PFSK-1 (cell line): ENCODE measurements at regions not wholly inside any gene's neighbourhood (a gene's known extent, or its start where the extent isn't known, plus 50 kb on each side); places are given as distances from the start of the nearest gene placed in this dataset.

Experiments used
- FOXP2 ChIP-seq: optimal IDR thresholded peaks from 2 replicates; pipeline ENCODE3; 2011; ENCODE audit warnings: borderline replicate concordance, control low read depth, inconsistent platforms; ENCODE audit not compliant: insufficient read depth; ENCODE audit errors: extremely low read length, extremely low read depth
- POLR2AphosphoS5 ChIP-seq: IDR thresholded peaks from 2 replicates; pipeline ENCODE4 v1.6.1; 2012; ENCODE audit warnings: low read depth, mild to moderate bottlenecking, control low read depth, low read length, moderate library complexity
- REST ChIP-seq, 2 experiments: IDR thresholded peaks; 2 replicates each; pipeline versions ENCODE4 v1.6.1 to v1.8.0; 2011 to 2012; ENCODE audit warnings: low read depth in 2 of 2, low read length in 2 of 2, control low read depth in 1 of 2, inconsistent platforms in 1 of 2, mild to moderate bottlenecking in 1 of 2, moderate library complexity in 1 of 2; ENCODE audit not compliant: insufficient read depth in 1 of 2
- SIN3A ChIP-seq: IDR thresholded peaks from 2 replicates; pipeline ENCODE4 v1.6.1; 2012; ENCODE audit warnings: mild to moderate bottlenecking, low read length, moderate library complexity, borderline replicate concordance; ENCODE audit not compliant: insufficient read depth
- TAF1 ChIP-seq: IDR thresholded peaks from 2 replicates; pipeline ENCODE4 v1.6.1; 2012; ENCODE audit warnings: low read length, control low read depth, borderline replicate concordance; ENCODE audit not compliant: insufficient read depth

DNA sequence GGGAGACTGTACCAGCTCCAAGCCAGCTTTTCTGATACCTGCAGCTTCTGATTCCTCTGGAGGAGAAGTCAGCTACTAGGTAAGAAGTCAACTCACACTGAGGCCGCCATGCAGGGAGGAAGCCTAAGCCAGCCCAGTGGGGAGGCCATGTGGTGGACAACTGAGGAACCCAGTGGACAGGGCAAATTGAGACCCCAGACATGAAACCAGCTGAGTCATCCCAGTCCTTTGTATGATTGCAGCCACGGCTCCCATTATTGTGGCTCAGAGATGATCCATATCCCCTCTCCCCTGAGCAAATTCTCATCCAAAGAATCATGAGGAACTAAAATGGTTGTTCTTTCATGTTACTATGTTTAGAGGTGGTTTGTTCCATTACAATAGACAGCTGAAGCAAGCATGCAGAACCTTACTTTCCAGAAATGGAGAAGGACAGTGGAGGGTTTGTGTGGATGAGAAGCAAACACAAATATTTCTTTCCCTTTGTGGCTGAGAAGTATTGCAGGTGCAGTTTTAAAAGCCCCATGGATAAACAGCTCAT is 1147.3 kb upstream of the TMEM132C start:
- no peak for TF ChIP-seq TAF1

DNA sequence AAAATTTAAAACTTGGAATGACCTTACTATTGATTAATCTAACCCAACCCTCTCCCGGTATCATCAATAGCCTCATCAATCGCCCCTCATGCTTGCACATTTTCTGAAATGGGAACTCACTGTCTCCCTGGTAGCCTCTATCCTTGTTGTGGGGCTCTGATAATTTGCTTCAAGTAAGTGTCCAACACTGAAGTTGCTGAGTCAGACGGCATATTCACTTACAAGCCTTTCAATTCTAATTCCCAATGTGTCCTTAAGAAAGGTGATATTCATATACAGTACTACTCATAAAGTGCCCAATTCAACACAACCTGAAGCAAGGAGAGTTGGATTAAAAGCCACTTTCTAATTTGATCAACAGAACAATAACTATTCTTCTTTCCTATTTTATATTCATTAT is 1146.1 kb upstream of the TMEM132C start:
- TF ChIP-seq SIN3A = no peak
- TF ChIP-seq TAF1 = no peak

GRCh38 chr12:127121494-127122084 is 1145.4 kb upstream of the TMEM132C start:
- TF ChIP-seq SIN3A = no peak
- no peak for TF ChIP-seq REST (IDR thresholded peaks at IDR 0.05; ENCODE audit: insufficient read depth in 1 of 2, low read depth in 2 of 2, low read length in 2 of 2)
- no peak for TF ChIP-seq TAF1
- TF ChIP-seq FOXP2 = no peak
- TF ChIP-seq POLR2AphosphoS5 = no peak

- no peak for TF ChIP-seq SIN3A
- no peak for TF ChIP-seq TAF1
- no peak for TF ChIP-seq REST (IDR thresholded peaks at IDR 0.05; ENCODE audit: insufficient read depth in 1 of 2, low read depth in 2 of 2, low read length in 2 of 2)
- no peak for TF ChIP-seq FOXP2
- no peak for TF ChIP-seq POLR2AphosphoS5
Observed at GRCh38 chr12:127125607-127126259, 1141.2 kb upstream of the TMEM132C start.

GRCh38 chr12:127126260-127126628 is 1140.7 kb upstream of the TMEM132C start:
- TF ChIP-seq TAF1 (no peak), FOXP2 (no peak), REST (IDR thresholded peaks at IDR 0.05; ENCODE audit: insufficient read depth in 1 of 2, low read depth in 2 of 2, low read length in 2 of 2) (no peak), SIN3A (no peak), POLR2AphosphoS5 (no peak)

- TF ChIP-seq REST (IDR thresholded peaks at IDR 0.05; ENCODE audit: insufficient read depth in 1 of 2, low read depth in 2 of 2, low read length in 2 of 2) (no peak), TAF1 (no peak), POLR2AphosphoS5 (no peak)
Observed at GRCh38 chr12:127127897-127128296, 1139.1 kb upstream of the TMEM132C start.
